ENCODE measurements at regions not wholly inside any gene's neighbourhood (a gene's known extent, or its start where the extent isn't known, plus 50 kb on each side); places are given as distances from the start of the nearest gene placed in this dataset.

GRCh38 chr5:18954239-18954638 is 1033.8 kb downstream of the CDH18 start:
- DNase-seq (ENCODE audit: low read depth in 1 of 2, low spot score in 2 of 2) (no peak), FAIRE-seq (no peak)
- Histone ChIP-seq H3K36me3 (ENCODE audit: control insufficient read depth in 2 of 4, insufficient read depth in 4 of 4, low read length in 3 of 4) (no peaks in the 10 kb centered on the region), H3K4me1 (replicated peaks in 1 of 4; ENCODE audit: control insufficient read depth in 3 of 4, insufficient read depth in 4 of 4, low read length in 3 of 4) (no peaks in the 10 kb centered on the region), H2AK5ac (ENCODE audit: low read depth, low read length) (no peak overlapping the region), H2BK12ac (ENCODE audit: low read depth, low read length) (no peak overlapping the region), H3K9me3 (ENCODE audit: insufficient read depth in 2 of 2, low read depth in 1 of 2, low read length in 1 of 2) (no peaks in the 10 kb centered on the region), H3K79me2 (ENCODE audit: control insufficient read depth in 1 of 2, insufficient read depth in 2 of 2, low read length in 2 of 2) (no peaks in the 10 kb centered on the region), H4K91ac (replicated peaks; ENCODE audit: insufficient read length, low read length) (no peak overlapping the region), H3K27ac (ENCODE audit: low read depth, low read length) (no peak overlapping the region), H2AFZ (ENCODE audit: low read length) (no peak overlapping the region), H3K4ac (replicated peaks; ENCODE audit: insufficient read length, low read depth, low read length) (no peak overlapping the region), H3K27me3 (replicated peaks in 1 of 4; ENCODE audit: control insufficient read depth in 3 of 4, extremely low read depth in 1 of 4, insufficient read depth in 3 of 4, low read length in 3 of 4) (no peaks in the 10 kb centered on the region), H3K18ac (ENCODE audit: extremely low read depth, low read length) (no peak overlapping the region), H2BK15ac (ENCODE audit: low read length) (no peak overlapping the region), H2BK120ac (replicated peaks; ENCODE audit: low read depth, low read length) (no peak overlapping the region), H4K20me1 (replicated peaks in 1 of 2; ENCODE audit: control insufficient read depth in 1 of 2, insufficient read depth in 2 of 2, low read length in 2 of 2) (no peaks in the 10 kb centered on the region), H4K5ac (ENCODE audit: insufficient read length, low read depth, low read length) (no peak overlapping the region), H3K14ac (ENCODE audit: insufficient read length) (no peak overlapping the region), H2BK5ac (ENCODE audit: low read depth, low read length) (no peak overlapping the region), H3K23ac (ENCODE audit: insufficient read length) (no peak overlapping the region), H3K23me2 (ENCODE audit: low read depth, low read length) (no peaks in the 10 kb centered on the region), H3K79me1 (ENCODE audit: low read depth, low read length) (no peaks in the 10 kb centered on the region), H4K8ac (ENCODE audit: extremely low read depth, insufficient read depth, low read length) (no peak overlapping the region), H3K4me3 (ENCODE audit: extremely low read depth in 1 of 4, insufficient read depth in 2 of 4, low read depth in 3 of 4, low read length in 4 of 4) (no peak overlapping the region), H3K4me2 (ENCODE audit: insufficient read depth in 1 of 2, low read depth in 2 of 2, low read length in 2 of 2) (no peak overlapping the region), H3K9ac (replicated peaks in 1 of 4; ENCODE audit: extremely low read depth in 1 of 4, low read depth in 3 of 4, low read length in 3 of 4) (no peak overlapping the region), H2BK20ac (ENCODE audit: low read length) (no peak overlapping the region), H3K56ac (replicated peaks; ENCODE audit: insufficient read length, low read depth, low read length) (no peak overlapping the region)
- 45% methylated on average over 2 of the region's 2 CpGs; no CpG with 5 or more reads in 1 of the 2 experiments for WGBS, 2 experiments (ENCODE audit: extremely low coverage in 1 of 2, insufficient coverage in 1 of 2, insufficient read length in 1 of 2, insufficient replicate concordance in 2 of 2, low coverage in 1 of 2, low lambda C conversion rate in 2 of 2, missing lambda C conversion rate in 1 of 2)
- CTCF ChIA-PET (ENCODE audit: partially characterized antibody), result no interaction called here
- POLR2A ChIA-PET (ENCODE audit: partially characterized antibody), result no interaction called here
- TF ChIP-seq ASH2L (IDR thresholded peaks at IDR 0.05; ENCODE audit: low read length), result no peak

Data from H1 (cell line).